HEK293 (cell line): ENCODE measurements at regions not wholly inside any gene's neighbourhood (a gene's known extent, or its start where the extent isn't known, plus 50 kb on each side); places are given as distances from the start of the nearest gene placed in this dataset.

Experiments
- CTCF ChIA-PET: fragments of 350-600 bp; formaldehyde crosslinking; extraction: SDS; loops from one replicate; lab custom pipeline; 2021; ENCODE audit warnings: antibody characterized with exemption; lab: Yijun Ruan, JAX
- POLR2A ChIA-PET: fragments of 300-600 bp; formaldehyde crosslinking; extraction: SDS; loops from one replicate; lab custom pipeline; 2020; ENCODE audit warnings: antibody characterized with exemption, inconsistent platforms; lab: Yijun Ruan, JAX
- H3K27ac ChIP-seq: fragments of 200-500 bp; sonication (Bioruptor generic); 2 replicates; pipeline ENCODE4 v1.5.1; 2014; ENCODE audit warnings: low read depth, low read length, control low read depth, inconsistent platforms; ENCODE audit errors: extremely low read depth
- H3K36me3 ChIP-seq, 2 experiments: fragments of 200-500 bp in 1 of 2; sonication (Bioruptor generic) in 1 of 2; 1 replicate in 1 of 2; 2 replicates in 1 of 2; pipeline ENCODE4 v1.5.1; 2014 to 2017; ENCODE audit warnings: inconsistent platforms in 2 of 2, low read length in 2 of 2; ENCODE audit not compliant: control insufficient read depth in 2 of 2, insufficient read depth in 1 of 2
- H3K4me1 ChIP-seq: fragments of 200-500 bp; sonication (Bioruptor generic); 2 replicates; pipeline ENCODE4 v1.5.1; 2014; ENCODE audit warnings: mild to moderate bottlenecking, low read length, inconsistent platforms; ENCODE audit not compliant: control insufficient read depth, insufficient read depth
- H3K4me3 ChIP-seq: 2 replicates; pipeline ENCODE4 v1.5.1; 2011; ENCODE audit warnings: low read depth, mild to moderate bottlenecking, control low read depth, low read length, moderate library complexity
- H3K9me3 ChIP-seq: fragments of 200-500 bp; sonication (Bioruptor generic); 2 replicates; pipeline ENCODE4 v1.5.1; 2014; ENCODE audit warnings: low read depth, low read length, inconsistent platforms; ENCODE audit not compliant: control insufficient read depth, insufficient read depth
- FEZF1 ChIP-seq: fragments of 450-650 bp; formaldehyde crosslinking; IDR thresholded peaks from 2 replicates; pipeline ENCODE4 v1.5.1; 2016; ENCODE audit warnings: missing biosample characterization, missing genetic modification characterization
- GLIS1 ChIP-seq: fragments of 450-650 bp; formaldehyde crosslinking; IDR thresholded peaks from 2 replicates; pipeline ENCODE4 v1.5.1; 2016; ENCODE audit warnings: missing biosample characterization, missing genetic modification characterization
- KLF7 ChIP-seq: fragments of 450-650 bp; formaldehyde crosslinking; IDR thresholded peaks from 2 replicates; pipeline ENCODE4 v1.5.1; 2016; ENCODE audit warnings: missing biosample characterization, missing genetic modification characterization, borderline replicate concordance
- REPIN1 ChIP-seq: fragments of 450-650 bp; formaldehyde crosslinking; IDR thresholded peaks from 2 replicates; pipeline ENCODE4 v1.5.1; 2017; ENCODE audit warnings: missing biosample characterization, missing genetic modification characterization, low read depth
- SETDB1 ChIP-seq: IDR thresholded peaks from one replicate; pipeline ENCODE4 v1.6.1; 2017; ENCODE audit warnings: mild to moderate bottlenecking, low read length, moderate library complexity, mixed read lengths; ENCODE audit not compliant: insufficient read length
- ZBTB17 ChIP-seq: fragments of 450-650 bp; formaldehyde crosslinking; IDR thresholded peaks from 2 replicates; pipeline ENCODE4 v1.5.1; 2016; ENCODE audit warnings: missing biosample characterization, missing genetic modification characterization
- ZFP37 ChIP-seq: fragments of 450-650 bp; formaldehyde crosslinking; IDR thresholded peaks from 2 replicates; pipeline ENCODE4 v1.5.1; 2016; ENCODE audit warnings: missing biosample characterization, missing genetic modification characterization
- ZNF121 ChIP-seq: fragments of 450-650 bp; formaldehyde crosslinking; IDR thresholded peaks from 2 replicates; pipeline ENCODE4 v1.5.1; 2016; ENCODE audit warnings: missing biosample characterization, missing genetic modification characterization
- ZNF133 ChIP-seq: fragments of 450-650 bp; formaldehyde crosslinking; IDR thresholded peaks from 2 replicates; pipeline ENCODE4 v1.5.1; 2016; ENCODE audit warnings: missing biosample characterization, missing genetic modification characterization
- ZNF169 ChIP-seq: fragments of 450-650 bp; formaldehyde crosslinking; IDR thresholded peaks from 2 replicates; pipeline ENCODE4 v1.5.1; 2016; ENCODE audit warnings: missing biosample characterization, missing genetic modification characterization
- ZNF24 ChIP-seq: fragments of 450-650 bp; formaldehyde crosslinking; IDR thresholded peaks from 2 replicates; pipeline ENCODE4 v1.5.1; 2016; ENCODE audit warnings: missing biosample characterization, missing genetic modification characterization
- ZNF311 ChIP-seq: fragments of 450-650 bp; formaldehyde crosslinking; IDR thresholded peaks from 2 replicates; pipeline ENCODE4 v1.5.1; 2017; ENCODE audit warnings: missing biosample characterization, missing genetic modification characterization, borderline replicate concordance
- ZNF341 ChIP-seq: fragments of 450-650 bp; formaldehyde crosslinking; IDR thresholded peaks from 2 replicates; pipeline ENCODE4; 2016; ENCODE audit warnings: low read depth, missing biosample characterization, missing genetic modification characterization
- ZNF521 ChIP-seq: fragments of 450-650 bp; formaldehyde crosslinking; IDR thresholded peaks from 2 replicates; pipeline ENCODE4 v1.5.1; 2017; ENCODE audit warnings: missing biosample characterization, mild to moderate bottlenecking, missing genetic modification characterization
- ZNF600 ChIP-seq: fragments of 450-650 bp; formaldehyde crosslinking; IDR thresholded peaks from 2 replicates; pipeline ENCODE4 v1.5.1; 2016; ENCODE audit warnings: missing biosample characterization, missing genetic modification characterization
- ZNF610 ChIP-seq: fragments of 450-650 bp; formaldehyde crosslinking; IDR thresholded peaks from 2 replicates; pipeline ENCODE4 v1.5.1; 2016; ENCODE audit warnings: missing biosample characterization, missing genetic modification characterization, borderline replicate concordance
- ZNF626 ChIP-seq: fragments of 450-650 bp; sonication (Bioruptor Pico); formaldehyde crosslinking; IDR thresholded peaks from 2 replicates; pipeline ENCODE4 v1.5.1; 2018; ENCODE audit warnings: missing biosample characterization, missing genetic modification characterization, inconsistent platforms
- TF ChIP-seq, protein P1 (sequence below): fragments of 450-650 bp; formaldehyde crosslinking; IDR thresholded peaks from 2 replicates; pipeline ENCODE4 v1.5.1; 2017; ENCODE audit warnings: missing biosample characterization, missing genetic modification characterization
- TF ChIP-seq, protein P2 (sequence below): fragments of 450-650 bp; formaldehyde crosslinking; IDR thresholded peaks from 2 replicates; pipeline ENCODE4 v1.5.1; 2016; ENCODE audit warnings: missing biosample characterization, missing genetic modification characterization
- TF ChIP-seq, protein P3 (sequence below): fragments of 450-650 bp; formaldehyde crosslinking; conservative IDR thresholded peaks from 2 replicates; pipeline ENCODE4 v1.5.1; 2016; ENCODE audit warnings: low read depth, missing biosample characterization, missing genetic modification characterization
- TF ChIP-seq, protein P4 (sequence below): fragments of 450-650 bp; formaldehyde crosslinking; IDR thresholded peaks from 2 replicates; pipeline ENCODE4 v1.5.1; 2016; ENCODE audit warnings: missing biosample characterization, missing genetic modification characterization

DNA sequence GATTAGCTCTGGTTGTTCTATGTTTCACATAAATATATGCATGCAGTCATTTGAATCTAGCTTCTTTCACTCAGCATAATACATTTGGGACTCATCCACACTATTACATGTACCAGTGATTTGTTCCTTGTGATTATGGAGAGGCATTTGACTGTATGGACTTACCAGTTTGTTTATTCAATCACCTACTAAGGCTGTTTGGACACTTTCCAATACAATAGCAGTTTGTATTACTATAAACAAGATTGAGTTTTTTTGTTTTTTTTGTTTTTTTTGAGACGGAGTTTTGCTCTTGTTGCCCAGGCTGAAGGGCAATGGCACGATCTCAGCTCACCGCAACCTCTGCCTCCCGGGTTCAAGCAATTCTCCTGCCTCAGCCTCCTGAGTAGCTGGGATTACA, 109.8 kb upstream of the DST start:
- Histone ChIP-seq H3K9me3 (no peaks in the 10 kb centered on the region), H3K36me3 (no peaks in the 10 kb centered on the region), H3K27ac (no peak overlapping the region), H3K4me1 (peaks cover 22% of the 10 kb centered on the region), H3K4me3 (no peak overlapping the region)
- ChIA-PET POLR2A (no interaction called here), CTCF (interaction anchor here (0.6 to 2.2 kb wide), 3 partner anchors 8 to 48 kb away, joined by 3 to 6 read pairs (median 3); no protein-coding TSS in a partner anchor)
- TF ChIP-seq ZNF121 (tag by site-specific recombination) (no peak), ZNF341 (tag by site-specific recombination) (no peak), SETDB1 (no peak), KLF7 (tag by site-specific recombination) (no peak), ZNF169 (tag by site-specific recombination) (no peak), ZFP37 (tag by site-specific recombination) (no peak), ZBTB17 (tag by site-specific recombination) (peak; percentile 39; the same call in 1 of the 2 replicates), FEZF1 (tag by site-specific recombination) (no peak), ZNF24 (tag by site-specific recombination) (no peak), ZNF521 (tag by site-specific recombination) (no peak), ZNF133 (no peak), ZNF610 (tag by site-specific recombination) (no peak), GLIS1 (tag by site-specific recombination) (0 out of 2 replicates have a peak, but pooled peaks have one; percentile 19)
- TF ChIP-seq, protein P1, sequence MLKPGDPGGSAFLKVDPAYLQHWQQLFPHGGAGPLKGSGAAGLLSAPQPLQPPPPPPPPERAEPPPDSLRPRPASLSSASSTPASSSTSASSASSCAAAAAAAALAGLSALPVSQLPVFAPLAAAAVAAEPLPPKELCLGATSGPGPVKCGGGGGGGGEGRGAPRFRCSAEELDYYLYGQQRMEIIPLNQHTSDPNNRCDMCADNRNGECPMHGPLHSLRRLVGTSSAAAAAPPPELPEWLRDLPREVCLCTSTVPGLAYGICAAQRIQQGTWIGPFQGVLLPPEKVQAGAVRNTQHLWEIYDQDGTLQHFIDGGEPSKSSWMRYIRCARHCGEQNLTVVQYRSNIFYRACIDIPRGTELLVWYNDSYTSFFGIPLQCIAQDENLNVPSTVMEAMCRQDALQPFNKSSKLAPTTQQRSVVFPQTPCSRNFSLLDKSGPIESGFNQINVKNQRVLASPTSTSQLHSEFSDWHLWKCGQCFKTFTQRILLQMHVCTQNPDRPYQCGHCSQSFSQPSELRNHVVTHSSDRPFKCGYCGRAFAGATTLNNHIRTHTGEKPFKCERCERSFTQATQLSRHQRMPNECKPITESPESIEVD (tag by site-specific recombination): peak; percentile 59; the same call in 1 of the 2 replicates
- TF ChIP-seq, protein P2, sequence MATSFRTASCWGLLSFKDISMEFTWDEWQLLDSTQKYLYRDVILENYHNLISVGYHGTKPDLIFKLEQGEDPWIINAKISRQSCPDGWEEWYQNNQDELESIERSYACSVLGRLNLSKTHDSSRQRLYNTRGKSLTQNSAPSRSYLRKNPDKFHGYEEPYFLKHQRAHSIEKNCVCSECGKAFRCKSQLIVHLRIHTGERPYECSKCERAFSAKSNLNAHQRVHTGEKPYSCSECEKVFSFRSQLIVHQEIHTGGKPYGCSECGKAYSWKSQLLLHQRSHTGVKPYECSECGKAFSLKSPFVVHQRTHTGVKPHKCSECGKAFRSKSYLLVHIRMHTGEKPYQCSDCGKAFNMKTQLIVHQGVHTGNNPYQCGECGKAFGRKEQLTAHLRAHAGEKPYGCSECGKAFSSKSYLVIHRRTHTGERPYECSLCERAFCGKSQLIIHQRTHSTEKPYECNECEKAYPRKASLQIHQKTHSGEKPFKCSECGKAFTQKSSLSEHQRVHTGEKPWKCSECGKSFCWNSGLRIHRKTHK (tag by site-specific recombination): no peak
- TF ChIP-seq, protein P3, sequence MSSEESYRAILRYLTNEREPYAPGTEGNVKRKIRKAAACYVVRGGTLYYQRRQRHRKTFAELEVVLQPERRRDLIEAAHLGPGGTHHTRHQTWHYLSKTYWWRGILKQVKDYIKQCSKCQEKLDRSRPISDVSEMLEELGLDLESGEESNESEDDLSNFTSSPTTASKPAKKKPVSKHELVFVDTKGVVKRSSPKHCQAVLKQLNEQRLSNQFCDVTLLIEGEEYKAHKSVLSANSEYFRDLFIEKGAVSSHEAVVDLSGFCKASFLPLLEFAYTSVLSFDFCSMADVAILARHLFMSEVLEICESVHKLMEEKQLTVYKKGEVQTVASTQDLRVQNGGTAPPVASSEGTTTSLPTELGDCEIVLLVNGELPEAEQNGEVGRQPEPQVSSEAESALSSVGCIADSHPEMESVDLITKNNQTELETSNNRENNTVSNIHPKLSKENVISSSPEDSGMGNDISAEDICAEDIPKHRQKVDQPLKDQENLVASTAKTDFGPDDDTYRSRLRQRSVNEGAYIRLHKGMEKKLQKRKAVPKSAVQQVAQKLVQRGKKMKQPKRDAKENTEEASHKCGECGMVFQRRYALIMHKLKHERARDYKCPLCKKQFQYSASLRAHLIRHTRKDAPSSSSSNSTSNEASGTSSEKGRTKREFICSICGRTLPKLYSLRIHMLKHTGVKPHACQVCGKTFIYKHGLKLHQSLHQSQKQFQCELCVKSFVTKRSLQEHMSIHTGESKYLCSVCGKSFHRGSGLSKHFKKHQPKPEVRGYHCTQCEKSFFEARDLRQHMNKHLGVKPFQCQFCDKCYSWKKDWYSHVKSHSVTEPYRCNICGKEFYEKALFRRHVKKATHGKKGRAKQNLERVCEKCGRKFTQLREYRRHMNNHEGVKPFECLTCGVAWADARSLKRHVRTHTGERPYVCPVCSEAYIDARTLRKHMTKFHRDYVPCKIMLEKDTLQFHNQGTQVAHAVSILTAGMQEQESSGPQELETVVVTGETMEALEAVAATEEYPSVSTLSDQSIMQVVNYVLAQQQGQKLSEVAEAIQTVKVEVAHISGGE (tag by site-specific recombination): no peak

DNA sequence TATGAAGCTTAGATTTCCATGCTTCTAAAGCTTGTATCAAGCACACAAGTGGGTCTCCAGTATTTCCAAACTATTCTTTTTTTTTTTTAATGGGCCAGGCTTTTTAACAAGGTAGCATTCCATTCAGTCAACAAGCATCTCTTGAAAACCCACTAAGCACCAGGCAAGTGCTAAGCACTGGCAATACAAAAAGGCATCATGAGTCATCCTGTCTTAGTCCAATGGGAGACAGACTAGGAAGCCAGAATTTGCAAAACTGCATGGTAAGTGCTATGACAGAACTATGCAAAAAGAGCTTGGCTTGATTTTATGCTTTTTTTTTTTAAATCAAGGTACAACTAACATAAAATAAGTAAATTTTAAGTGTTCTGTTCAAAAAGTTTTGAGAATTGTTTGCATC, 109.3 kb upstream of the DST start:
- POLR2A ChIA-PET: interaction anchor here (0.7 kb wide), 1 partner anchor 92 kb away, joined by 3 read pairs; no protein-coding TSS in a partner anchor
- no peak overlapping the region for H3K4me3 ChIP-seq
- TF ChIP-seq ZNF600 (tag by site-specific recombination) (peak; percentile 40; the same call in 1 of the 2 replicates), SETDB1 (peak; percentile 17), ZNF626 (tag by site-specific recombination) (no peak), REPIN1 (no peak), ZNF311 (tag by site-specific recombination) (no peak)
- TF ChIP-seq, protein P4, sequence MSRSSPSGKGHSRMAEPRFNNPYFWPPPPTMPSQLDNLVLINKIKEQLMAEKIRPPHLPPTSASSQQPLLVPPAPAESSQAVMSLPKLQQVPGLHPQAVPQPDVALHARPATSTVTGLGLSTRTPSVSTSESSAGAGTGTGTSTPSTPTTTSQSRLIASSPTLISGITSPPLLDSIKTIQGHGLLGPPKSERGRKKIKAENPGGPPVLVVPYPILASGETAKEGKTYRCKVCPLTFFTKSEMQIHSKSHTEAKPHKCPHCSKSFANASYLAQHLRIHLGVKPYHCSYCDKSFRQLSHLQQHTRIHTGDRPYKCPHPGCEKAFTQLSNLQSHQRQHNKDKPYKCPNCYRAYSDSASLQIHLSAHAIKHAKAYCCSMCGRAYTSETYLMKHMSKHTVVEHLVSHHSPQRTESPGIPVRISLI (tag by site-specific recombination): peak; percentile 43; the same call in 1 of the 2 replicates
- H3K4me1 ChIP-seq: peaks cover 24% of the 10 kb centered on the region
- H3K36me3 ChIP-seq: no peaks in the 10 kb centered on the region
- CTCF ChIA-PET: interaction anchor here (0.6 to 2.2 kb wide), 11 partner anchors 9 to 393 kb away, joined by 3 to 6 read pairs (median 3); no protein-coding TSS in a partner anchor
- H3K9me3 ChIP-seq: no peaks in the 10 kb centered on the region
- H3K27ac ChIP-seq: no peak overlapping the region
